ENCODE measurements at regions not wholly inside any gene's neighbourhood (a gene's known extent, or its start where the extent isn't known, plus 50 kb on each side); places are given as distances from the start of the nearest gene placed in this dataset.

GRCh38 chr17:72340836-72341235 is 220.0 kb downstream of the SOX9 start:
- WGBS (ENCODE audit: low lambda C conversion rate, missing lambda C conversion rate) = 94% methylated on average over 6 of the region's 6 CpGs
- peaks cover 10% of the 10 kb centered on the region for H3K4me1 ChIP-seq (ENCODE audit: insufficient read depth)

GRCh38 chr17:72342061-72342460 is 221.2 kb downstream of the SOX9 start:
- TF ChIP-seq EZH2 (IDR thresholded peaks at IDR 0.05; ENCODE audit: borderline replicate concordance) (no peak), EZH2phosphoT487 (IDR thresholded peaks at IDR 0.05; ENCODE audit: low read depth, severe bottlenecking, unreplicated experiment) (no peak)
- H4K20me1 ChIP-seq (ENCODE audit: insufficient read depth, poor library complexity, severe bottlenecking) = no peaks in the 10 kb centered on the region
- no peak overlapping the region for H3K27ac ChIP-seq
- no peaks in the 10 kb centered on the region for H3K79me2 ChIP-seq
- peaks cover 10% of the 10 kb centered on the region for H3K4me1 ChIP-seq (ENCODE audit: insufficient read depth)
- no peak overlapping the region for H3K4me3 ChIP-seq
- H3K36me3 ChIP-seq (replicated peaks; ENCODE audit: insufficient read depth, low read depth) = no peaks in the 10 kb centered on the region
- no peaks in the 10 kb centered on the region for H3K27me3 ChIP-seq
- no peak for DNase-seq (ENCODE audit: low spot score)
- H3K9me2 ChIP-seq (replicated peaks; ENCODE audit: insufficient read depth) = no peaks in the 10 kb centered on the region
- WGBS (ENCODE audit: low lambda C conversion rate, missing lambda C conversion rate) = 78% methylated on average over 5 of the region's 5 CpGs
- H3K9me3 ChIP-seq (ENCODE audit: low read depth) = no peaks in the 10 kb centered on the region
- H2AFZ ChIP-seq = no peak overlapping the region
- no peak overlapping the region for H3K4me2 ChIP-seq

More at GRCh38 chr17:72340836-72341235, 220.0 kb downstream of the SOX9 start:
- no peak for DNase-seq (ENCODE audit: low spot score)
- H3K4me3 ChIP-seq = no peak overlapping the region
- no peaks in the 10 kb centered on the region for H3K79me2 ChIP-seq
- H2AFZ ChIP-seq = no peak overlapping the region
- H4K20me1 ChIP-seq (ENCODE audit: insufficient read depth, poor library complexity, severe bottlenecking) = no peaks in the 10 kb centered on the region
- H3K27ac ChIP-seq = no peak overlapping the region
- H3K4me2 ChIP-seq = no peak overlapping the region
- no peaks in the 10 kb centered on the region for H3K9me3 ChIP-seq (ENCODE audit: low read depth)
- H3K9me2 ChIP-seq (replicated peaks; ENCODE audit: insufficient read depth) = no peaks in the 10 kb centered on the region
- TF ChIP-seq EZH2phosphoT487 (IDR thresholded peaks at IDR 0.05; ENCODE audit: low read depth, severe bottlenecking, unreplicated experiment) = no peak
- no peak for TF ChIP-seq EZH2 (IDR thresholded peaks at IDR 0.05; ENCODE audit: borderline replicate concordance)
- no peaks in the 10 kb centered on the region for H3K27me3 ChIP-seq
- no peaks in the 10 kb centered on the region for H3K36me3 ChIP-seq (replicated peaks; ENCODE audit: insufficient read depth, low read depth)

- H3K4me2 ChIP-seq = no peak overlapping the region
- H3K4me3 ChIP-seq = no peak overlapping the region
- no peaks in the 10 kb centered on the region for H3K27me3 ChIP-seq
- no peak for TF ChIP-seq EZH2 (IDR thresholded peaks at IDR 0.05; ENCODE audit: borderline replicate concordance)
- H3K79me2 ChIP-seq = no peaks in the 10 kb centered on the region
- peaks cover 10% of the 10 kb centered on the region for H3K4me1 ChIP-seq (ENCODE audit: insufficient read depth)
- DNase-seq (ENCODE audit: low spot score) = no peak
- H2AFZ ChIP-seq = no peak overlapping the region
- 89% methylated on average over 23 of the region's 28 CpGs for WGBS (ENCODE audit: low lambda C conversion rate, missing lambda C conversion rate)
- H3K9me3 ChIP-seq (ENCODE audit: low read depth) = no peaks in the 10 kb centered on the region
- no peaks in the 10 kb centered on the region for H3K36me3 ChIP-seq (replicated peaks; ENCODE audit: insufficient read depth, low read depth)
- no peaks in the 10 kb centered on the region for H3K9me2 ChIP-seq (replicated peaks; ENCODE audit: insufficient read depth)
- no peak overlapping the region for H3K27ac ChIP-seq
- no peaks in the 10 kb centered on the region for H4K20me1 ChIP-seq (ENCODE audit: insufficient read depth, poor library complexity, severe bottlenecking)
These were observed 222.1 kb downstream of the SOX9 start for GRCh38 chr17:72342627-72343527.

- Histone ChIP-seq H3K9me2 (replicated peaks; ENCODE audit: insufficient read depth) (no peaks in the 10 kb centered on the region), H3K79me2 (no peaks in the 10 kb centered on the region), H3K9me3 (ENCODE audit: low read depth) (no peaks in the 10 kb centered on the region), H3K4me2 (no peak overlapping the region), H3K4me3 (no peak overlapping the region), H2AFZ (no peak overlapping the region), H3K4me1 (ENCODE audit: insufficient read depth) (peaks cover 10% of the 10 kb centered on the region), H3K36me3 (replicated peaks; ENCODE audit: insufficient read depth, low read depth) (no peaks in the 10 kb centered on the region), H4K20me1 (ENCODE audit: insufficient read depth, poor library complexity, severe bottlenecking) (no peaks in the 10 kb centered on the region), H3K27ac (no peak overlapping the region), H3K27me3 (no peaks in the 10 kb centered on the region)
- WGBS (ENCODE audit: low lambda C conversion rate, missing lambda C conversion rate) = 92% methylated on average over 8 of the region's 8 CpGs
- no peak for DNase-seq (ENCODE audit: low spot score)
- TF ChIP-seq CTCF (IDR thresholded peaks at IDR 0.05; ENCODE audit: poor library complexity) (no peak), EZH2 (IDR thresholded peaks at IDR 0.05; ENCODE audit: borderline replicate concordance) (no peak), EZH2phosphoT487 (IDR thresholded peaks at IDR 0.05; ENCODE audit: low read depth, severe bottlenecking, unreplicated experiment) (no peak)
These were observed 223.1 kb downstream of the SOX9 start for GRCh38 chr17:72343911-72344310.

- no peak overlapping the region for H3K4me2 ChIP-seq
- TF ChIP-seq EZH2 (IDR thresholded peaks at IDR 0.05; ENCODE audit: borderline replicate concordance) (no peak), EZH2phosphoT487 (IDR thresholded peaks at IDR 0.05; ENCODE audit: low read depth, severe bottlenecking, unreplicated experiment) (no peak), CTCF (IDR thresholded peaks at IDR 0.05; ENCODE audit: poor library complexity) (no peak)
- no peak overlapping the region for H2AFZ ChIP-seq
These were observed 223.8 kb downstream of the SOX9 start for GRCh38 chr17:72344613-72345012.

More at GRCh38 chr17:72344613-72345012, 223.8 kb downstream of the SOX9 start:
- DNase-seq (ENCODE audit: low spot score) = no peak
- Histone ChIP-seq H3K4me1 (ENCODE audit: insufficient read depth) (peaks cover 8% of the 10 kb centered on the region), H3K79me2 (no peaks in the 10 kb centered on the region), H3K4me3 (no peak overlapping the region), H3K36me3 (replicated peaks; ENCODE audit: insufficient read depth, low read depth) (no peaks in the 10 kb centered on the region), H4K20me1 (ENCODE audit: insufficient read depth, poor library complexity, severe bottlenecking) (no peaks in the 10 kb centered on the region), H3K9me3 (ENCODE audit: low read depth) (no peaks in the 10 kb centered on the region), H3K9me2 (replicated peaks; ENCODE audit: insufficient read depth) (no peaks in the 10 kb centered on the region), H3K27me3 (no peaks in the 10 kb centered on the region), H3K27ac (no peak overlapping the region)
- WGBS (ENCODE audit: low lambda C conversion rate, missing lambda C conversion rate) = 73% methylated on average over 5 of the region's 5 CpGs
